NCI-H1048 (cell line): ENCODE measurements at regions not wholly inside any gene's neighbourhood (a gene's known extent, or its start where the extent isn't known, plus 50 kb on each side); places are given as distances from the start of the nearest gene placed in this dataset.

ENCODE experiments used
- DNase-seq: peaks from one replicate; lab custom pipeline; 2025; lab: John Stamatoyannopoulos, UW

DNA sequence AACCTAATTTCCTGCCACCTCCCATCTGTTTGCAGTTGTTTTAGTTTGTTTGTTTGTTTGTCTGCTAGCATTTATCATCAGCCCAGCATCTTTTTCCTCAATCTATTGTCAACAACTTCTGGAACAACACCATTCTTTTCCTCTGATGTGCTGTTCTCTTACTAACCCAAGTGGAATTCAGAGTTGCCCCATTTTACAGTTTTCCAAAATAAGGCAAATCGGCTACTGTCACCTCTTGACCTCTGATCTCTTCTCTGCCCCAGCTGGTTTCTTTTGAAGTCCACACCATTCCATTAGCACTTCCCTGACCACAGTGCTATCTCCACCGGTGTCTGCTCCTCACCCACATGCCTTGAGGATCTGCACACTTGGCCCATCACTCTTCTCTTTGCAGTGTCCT, 102.4 kb downstream of the EFNB2 start:
- no peak for DNase-seq

DNA sequence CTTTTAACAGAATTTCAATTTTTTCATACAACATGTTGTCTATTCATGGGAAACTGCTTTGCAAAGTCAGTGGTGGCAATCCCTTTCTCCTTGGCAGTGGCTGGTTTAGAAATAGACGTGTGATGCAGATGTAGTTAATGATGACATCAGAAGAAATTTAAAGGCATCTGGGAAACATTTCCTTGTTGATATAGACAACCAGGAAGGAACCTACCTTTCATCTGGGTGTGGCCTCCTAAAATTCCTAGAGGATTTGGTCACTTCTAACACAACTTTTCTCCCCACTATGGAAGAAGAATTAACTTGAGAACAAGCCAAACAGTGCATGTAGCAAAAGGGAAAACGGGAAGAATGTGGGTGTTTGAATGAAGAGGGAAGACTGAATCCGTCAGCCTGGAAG, 102.8 kb downstream of the EFNB2 start:
- no peak for DNase-seq

DNA sequence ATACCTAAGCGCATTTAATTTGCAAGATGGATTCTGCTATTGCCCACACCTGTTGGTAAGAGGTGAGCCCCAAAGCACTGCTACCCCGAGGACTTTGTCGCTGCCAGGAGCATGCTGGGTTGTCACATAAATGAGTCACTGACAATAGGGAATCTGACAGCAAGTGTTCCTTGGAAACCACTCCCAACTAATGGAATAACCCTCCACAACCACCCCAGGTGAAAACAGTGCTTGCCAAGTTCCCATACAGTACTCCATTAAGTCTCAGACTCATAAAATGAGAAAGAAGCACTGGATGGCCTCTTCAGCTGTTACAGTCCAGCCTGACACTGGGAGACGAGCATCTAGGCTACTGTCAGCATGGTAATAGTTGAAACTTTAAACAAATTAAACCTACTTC, 108.6 kb downstream of the EFNB2 start:
- DNase-seq = no peak

DNA sequence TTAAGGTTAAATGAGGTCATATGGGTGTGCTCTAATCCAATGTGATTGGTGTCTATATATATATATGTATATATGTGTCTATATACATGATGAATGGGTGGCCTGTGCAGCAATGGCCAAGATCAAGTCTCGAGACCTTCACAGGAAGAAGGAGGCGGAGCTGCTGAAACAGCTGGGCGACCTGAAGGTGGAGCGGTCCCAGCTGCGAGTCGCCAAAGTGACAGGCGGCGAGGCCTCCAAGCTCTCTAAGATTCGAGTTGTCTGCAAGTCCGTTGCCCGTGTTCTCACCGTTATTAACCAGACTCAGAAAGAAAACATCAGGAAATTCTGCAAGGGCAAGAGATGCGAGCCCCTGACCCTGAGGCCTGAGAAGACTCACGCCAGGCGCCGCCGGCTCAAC, 109.8 kb downstream of the EFNB2 start:
- DNase-seq = no peak

DNA sequence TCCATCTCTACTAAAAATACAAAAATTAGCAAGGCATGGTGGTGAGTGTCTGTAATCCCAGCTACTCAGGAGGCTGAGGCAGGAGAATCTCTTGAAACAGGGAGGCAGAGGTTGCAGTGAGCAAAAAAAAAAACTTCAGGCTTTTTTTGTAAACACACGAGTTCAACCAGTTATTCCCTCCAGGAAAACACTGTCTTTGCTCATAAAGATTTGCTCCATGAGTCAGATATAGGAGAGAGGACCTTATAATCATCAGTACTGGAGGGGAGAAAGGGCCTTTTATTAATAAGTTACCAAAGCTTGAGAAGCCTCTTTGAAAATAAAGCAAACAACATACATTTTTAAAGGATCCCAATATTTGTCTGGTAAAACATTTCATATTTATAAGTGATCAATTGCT, 110.7 kb downstream of the EFNB2 start:
- no peak for DNase-seq

DNA sequence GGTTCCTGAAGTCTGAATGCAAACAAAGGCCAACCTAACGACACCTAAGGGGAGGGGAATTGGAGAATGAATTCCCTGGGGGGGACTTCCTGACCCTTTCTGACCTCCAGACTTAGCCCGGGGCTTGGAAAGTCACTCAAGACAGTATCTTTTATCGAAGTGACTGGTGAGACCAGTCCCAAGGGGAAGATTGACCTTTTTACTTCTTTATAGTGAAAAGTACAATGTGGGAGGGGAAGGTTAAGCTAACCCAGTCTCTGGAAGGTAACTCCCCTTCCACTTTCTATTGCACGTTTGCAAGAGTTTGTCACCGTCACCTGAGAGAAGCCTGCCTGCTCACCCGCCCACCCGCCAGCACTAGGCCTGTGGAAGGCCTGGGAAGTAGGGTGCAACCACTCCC, 111.9 kb downstream of the EFNB2 start:
- no peak for DNase-seq

DNA sequence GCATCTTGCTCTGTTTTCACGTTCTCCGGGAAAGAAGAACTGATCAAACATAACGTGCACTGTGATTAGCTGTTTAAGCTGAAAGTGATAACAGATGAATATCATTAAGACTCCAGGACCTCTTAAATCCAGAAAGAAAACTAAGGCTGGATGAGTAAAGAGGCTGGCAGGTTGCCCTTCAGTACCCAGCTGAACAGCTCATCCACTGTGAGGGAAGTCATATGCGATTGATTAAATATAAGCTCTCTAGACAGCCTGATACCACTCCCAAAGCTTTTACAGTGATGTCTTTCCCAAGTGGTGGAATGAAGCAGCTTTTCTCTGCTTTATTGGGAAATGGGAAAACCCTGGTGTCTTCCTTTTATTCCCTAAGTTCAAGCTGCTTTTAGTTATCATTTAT, 116.9 kb downstream of the EFNB2 start:
- DNase-seq = no peak

DNA sequence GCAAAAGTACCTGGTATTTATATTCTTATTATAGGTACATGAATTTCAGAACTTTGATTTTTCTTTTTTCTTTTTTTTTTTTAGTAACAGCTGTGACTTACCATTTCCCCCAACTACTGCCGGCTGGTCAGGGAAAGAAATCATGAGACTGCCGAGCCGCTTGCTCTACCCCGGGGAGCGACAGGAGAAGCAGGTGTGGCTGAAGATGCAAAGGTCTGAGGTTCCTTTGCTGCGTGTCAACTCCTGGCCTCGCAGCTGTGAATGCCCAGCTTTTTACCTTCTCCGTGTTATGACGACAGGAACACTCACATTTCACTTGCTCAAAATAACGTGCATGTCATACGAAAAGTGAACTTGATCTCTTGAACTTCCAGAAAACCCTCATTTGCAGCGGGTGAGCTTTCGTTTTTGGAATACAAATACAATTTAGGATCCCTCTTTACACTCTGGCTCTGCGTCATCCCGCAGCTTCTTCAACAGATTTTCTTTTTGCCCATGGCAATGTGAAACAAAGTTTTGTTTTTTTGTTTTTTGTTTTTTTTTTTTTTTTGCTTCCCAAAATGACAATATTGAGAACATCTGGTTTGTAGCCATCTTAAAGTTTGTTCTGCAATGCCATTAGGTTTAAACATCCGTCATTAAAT, 117.9 kb downstream of the EFNB2 start:
- no peak for DNase-seq

DNA sequence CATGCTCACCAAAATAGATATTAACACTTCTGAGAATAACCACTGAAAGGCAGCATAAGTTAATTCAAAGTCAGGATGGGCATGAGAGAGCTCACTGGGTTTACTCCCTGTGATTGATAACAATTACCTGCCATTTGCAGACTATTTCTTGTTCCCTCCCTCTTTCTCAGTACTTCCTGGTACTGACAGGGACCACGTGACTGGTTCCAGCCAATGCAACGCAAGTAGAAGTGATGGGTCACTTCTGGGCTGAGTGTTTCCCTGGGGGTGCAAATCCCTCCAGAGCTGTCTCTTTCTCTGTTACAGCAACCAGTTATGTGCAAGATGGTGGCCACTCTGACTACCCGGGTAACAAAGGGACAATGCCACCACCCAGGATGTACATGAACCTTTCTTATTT, 118.8 kb downstream of the EFNB2 start:
- no peak for DNase-seq

DNA sequence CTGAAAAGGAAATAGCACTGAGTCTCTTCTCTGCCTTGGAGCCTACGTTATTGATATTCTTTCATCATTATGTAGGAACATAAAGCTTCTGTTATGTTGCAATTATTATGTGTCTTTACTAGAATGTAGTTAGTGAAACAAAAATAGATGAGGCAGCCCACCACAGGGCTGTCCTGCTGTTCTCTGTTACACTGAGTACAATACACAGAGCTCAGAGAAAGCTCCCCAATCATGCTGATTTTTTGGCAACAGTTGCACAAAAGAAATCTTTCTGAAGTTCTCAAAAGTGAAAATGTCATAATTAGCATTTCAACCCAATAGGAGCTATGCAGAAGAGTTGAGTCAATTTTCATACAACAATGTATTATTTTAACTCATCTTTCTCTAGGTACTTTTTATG, 119.5 kb downstream of the EFNB2 start:
- no peak for DNase-seq

DNA sequence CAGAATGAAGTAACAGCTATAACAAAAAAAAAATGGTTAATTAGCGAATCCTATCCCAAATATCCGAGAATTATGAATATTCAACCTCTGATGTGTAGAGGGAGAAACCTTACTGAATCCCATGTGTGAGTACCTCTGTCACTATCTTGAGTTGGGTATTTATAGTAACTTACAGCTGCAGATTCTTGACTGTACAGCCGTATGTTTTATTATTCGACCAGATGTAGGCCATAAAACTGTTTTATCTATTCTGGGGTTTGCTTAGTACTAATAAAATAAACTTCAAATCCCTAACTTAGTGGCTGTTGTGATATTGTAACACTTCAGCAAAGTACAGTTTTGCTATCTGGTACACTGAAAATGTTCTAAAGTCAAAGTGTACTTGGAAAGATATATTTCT, 120.0 kb downstream of the EFNB2 start:
- no peak for DNase-seq

DNA sequence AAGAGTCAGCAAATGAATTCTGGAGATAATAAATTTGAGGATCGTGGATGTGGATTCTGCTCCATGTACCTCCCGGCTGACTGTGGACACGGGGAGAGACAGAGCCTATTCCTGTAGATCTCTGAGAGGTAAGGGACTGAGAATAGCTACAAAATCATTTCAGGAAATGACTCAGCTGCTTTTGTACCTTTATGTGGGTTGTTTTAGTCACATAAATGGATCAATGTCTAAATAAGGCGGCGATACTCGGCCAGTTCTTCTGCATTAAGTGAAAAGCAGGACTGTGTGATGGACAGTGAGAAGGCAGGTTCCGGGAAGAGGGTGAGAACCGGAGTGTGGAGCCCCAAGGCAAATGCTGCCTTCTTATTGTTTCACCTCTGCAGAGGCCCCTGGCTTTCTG, 128.1 kb downstream of the EFNB2 start:
- DNase-seq = no peak

DNA sequence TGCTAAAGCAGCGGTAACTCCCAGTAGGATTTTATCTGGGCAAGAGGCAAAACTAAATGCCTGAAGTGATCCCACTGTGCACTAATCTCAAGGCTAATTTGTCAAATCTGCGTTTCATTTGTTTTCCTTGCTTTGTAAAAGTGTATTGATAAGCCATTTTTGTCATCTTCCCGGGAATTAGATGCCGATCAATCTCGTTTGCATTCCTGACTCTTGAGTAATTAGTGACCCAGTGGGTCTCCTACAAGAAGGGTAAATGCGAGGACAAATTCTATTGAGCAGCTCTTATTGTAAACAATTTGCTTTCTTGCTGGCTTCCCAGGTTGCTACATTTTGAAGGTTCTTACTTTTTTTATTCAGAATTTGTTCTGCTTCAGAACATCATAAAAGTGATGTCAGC, 129.7 kb downstream of the EFNB2 start:
- DNase-seq = no peak

DNA sequence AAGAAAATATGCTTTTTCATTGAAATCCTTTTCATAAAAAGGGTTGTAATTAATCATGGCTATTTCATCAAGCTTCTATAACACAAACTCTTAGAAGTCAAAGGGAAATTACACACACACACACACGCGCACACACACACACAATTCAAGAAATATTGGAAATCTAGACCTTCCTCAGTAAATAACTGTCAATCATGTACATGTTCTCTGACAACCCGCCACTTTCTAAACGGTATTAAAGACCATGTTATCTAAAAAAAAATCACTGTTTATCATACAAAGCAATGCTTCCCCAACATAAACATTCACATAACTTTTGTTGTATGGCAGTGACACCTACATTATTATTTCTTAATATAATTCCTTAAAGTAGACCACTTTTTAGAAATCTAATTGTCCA, 132.2 kb downstream of the EFNB2 start:
- no peak for DNase-seq

DNA sequence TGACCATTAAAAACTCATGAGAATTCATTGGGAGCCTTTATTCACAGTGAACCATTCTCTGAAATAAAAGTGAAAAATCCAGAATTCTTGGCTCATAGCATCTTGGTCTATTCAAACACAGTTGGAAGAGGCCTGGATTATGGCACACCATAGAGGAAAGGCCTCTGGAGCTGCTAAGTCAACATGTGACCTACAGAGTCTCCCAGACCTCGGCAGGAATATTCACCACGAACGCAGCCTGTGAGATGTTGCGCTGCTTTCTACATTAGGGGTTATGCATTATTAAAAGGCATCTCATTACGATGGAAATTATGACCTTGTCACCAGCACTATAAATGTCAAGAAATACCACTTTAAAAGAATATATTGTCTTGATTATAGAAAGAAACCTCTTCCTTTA, 132.6 kb downstream of the EFNB2 start:
- no peak for DNase-seq

DNA sequence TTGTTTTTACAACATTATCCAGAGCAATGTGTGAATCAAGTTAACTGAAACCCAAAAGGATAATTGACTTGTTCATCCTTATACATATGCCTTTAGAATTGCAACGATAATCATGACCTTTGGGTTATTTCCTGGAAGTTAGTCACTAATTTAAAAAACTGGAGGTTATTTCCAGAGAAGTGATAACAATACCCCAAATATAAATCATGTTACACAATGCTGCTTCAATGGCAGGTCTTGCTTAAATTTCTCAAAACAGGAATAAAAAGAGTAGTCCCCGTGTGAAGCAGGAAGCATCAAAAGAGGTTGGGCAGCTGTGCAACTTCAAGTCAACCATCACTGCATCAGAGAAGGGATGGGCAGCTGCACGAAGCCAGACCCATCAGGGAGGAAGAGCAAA, 134.4 kb downstream of the EFNB2 start:
- DNase-seq = no peak

DNA sequence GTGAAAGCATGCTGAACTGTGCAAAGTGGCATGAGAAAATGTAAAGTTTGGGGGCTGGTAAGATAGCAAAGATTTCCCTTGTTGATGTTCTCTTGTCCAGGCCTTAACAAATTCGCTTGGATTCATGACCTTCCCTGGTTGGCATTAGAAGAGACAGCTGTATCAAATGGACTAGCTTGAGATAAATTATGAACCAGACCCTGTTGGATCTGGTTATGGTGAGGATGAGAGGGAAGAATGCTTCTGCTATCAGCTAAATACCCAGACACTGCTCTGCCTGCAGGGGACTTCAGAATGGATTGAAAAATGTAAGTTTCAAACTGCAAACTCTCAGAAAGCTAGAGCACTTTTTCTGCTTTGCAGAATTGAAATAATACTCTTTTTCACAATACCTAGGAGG, 135.2 kb downstream of the EFNB2 start:
- no peak for DNase-seq

DNA sequence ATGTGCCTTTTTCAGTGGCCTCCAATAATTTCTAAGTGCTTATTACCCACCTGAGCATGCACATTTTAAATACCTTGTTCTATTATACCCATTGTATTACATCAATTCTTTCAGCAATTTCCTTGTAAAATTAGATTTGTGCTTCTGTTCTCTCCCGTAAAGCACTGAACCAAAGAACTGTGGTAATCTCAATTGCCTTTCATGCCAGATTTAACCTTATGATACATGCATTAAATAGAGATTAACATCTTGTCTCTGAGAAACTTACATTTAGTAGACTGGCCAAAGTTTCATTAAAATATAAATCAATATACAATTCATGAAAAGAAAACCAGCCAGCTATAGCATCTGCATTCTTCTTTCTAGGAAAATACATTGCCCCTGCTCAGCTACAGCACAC, 137.2 kb downstream of the EFNB2 start:
- no peak for DNase-seq

DNA sequence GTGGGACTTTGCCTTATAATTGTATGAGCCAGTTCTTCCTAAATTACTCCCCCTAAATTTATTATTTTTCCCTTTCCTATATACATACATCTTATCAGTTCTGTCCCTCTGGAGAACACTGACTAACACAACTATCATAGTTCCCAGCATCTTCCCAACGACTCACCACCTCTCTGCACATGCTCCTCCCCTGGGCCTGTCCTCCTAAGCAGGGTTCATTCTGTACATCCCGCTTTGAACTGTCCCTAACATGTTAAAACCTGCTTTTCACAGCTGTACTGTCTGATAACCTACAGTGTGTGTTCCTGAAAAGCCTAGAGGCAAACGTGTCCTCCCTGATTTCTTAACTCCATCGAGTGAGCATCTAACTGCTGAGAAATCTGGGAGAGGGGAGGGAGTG, 141.7 kb downstream of the EFNB2 start:
- DNase-seq = no peak

DNA sequence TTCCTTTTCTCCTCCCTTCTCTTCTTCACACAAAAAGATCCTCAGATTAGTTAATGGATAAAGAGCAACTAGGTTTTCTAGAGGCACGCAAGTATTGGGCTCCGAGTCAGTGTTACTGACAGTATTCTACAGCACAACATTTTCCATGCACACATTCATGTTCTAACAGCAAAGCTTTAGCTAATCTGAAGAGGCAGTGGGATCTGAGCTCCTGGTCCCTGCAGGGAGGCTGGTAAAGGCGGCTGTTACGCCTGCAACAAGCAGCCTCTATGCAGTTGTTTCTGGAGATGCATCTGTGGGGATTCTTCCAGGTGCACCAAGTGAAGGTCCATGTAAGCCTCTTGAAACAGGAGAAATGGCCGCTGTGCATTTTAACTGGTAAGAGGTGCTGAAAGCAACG, 143.8 kb downstream of the EFNB2 start:
- DNase-seq = no peak

DNA sequence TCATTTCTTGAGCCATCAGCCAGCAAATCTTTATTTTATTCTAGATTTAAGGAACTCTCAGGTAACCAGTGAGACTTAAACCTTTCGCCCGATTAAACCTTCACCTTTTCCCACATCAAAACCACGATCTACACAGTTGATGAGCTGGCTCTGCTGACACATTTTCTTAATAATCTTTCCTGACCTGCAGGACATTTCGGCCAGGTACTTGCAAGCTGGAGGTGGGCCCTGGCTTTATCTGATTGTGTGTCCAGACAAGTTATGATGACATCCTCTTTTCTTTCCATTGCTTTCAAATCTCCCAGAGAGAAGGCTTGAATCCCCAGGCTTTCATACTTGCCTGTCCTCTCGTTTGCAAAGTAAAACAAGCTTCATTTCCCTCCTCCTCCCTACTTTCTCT, 144.2 kb downstream of the EFNB2 start:
- DNase-seq = no peak

DNA sequence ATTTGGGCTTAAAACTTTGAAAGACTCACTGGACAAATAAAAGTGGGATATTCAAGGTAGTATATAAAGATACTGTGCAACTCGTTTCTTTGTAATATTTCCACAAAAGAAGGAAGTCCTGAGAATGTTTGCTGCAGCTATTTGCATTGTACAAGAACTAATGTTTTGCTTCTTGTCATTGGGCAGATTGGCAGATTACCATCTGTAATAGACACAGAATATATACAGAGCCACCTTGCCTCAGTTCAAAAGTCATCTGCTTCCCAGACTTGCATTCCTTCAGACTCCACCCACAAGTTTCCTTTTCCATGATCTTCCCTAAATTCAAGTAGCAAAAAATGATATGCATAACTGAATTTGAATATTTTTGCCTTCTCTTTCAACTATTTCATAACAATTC, 145.1 kb downstream of the EFNB2 start:
- DNase-seq = no peak

DNA sequence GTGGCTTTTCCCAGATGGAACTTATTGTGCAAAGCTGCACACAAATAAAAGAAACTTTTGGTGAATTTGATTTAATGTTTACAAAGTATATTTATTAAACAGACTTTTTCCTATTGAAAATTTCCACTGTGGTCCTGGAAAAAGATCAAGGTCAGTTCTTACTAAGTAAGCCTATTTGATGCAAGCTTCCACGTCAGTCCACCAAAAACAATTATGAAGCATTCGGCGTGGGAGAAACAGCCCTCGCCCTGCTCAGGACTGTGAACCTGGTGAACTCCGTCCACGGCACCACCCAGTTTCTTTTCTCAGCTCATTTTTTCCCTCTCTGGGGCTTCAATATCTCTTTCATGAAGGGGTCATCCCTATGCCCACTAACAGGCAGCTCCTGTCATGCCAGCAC, 149.8 kb downstream of the EFNB2 start:
- no peak for DNase-seq

DNA sequence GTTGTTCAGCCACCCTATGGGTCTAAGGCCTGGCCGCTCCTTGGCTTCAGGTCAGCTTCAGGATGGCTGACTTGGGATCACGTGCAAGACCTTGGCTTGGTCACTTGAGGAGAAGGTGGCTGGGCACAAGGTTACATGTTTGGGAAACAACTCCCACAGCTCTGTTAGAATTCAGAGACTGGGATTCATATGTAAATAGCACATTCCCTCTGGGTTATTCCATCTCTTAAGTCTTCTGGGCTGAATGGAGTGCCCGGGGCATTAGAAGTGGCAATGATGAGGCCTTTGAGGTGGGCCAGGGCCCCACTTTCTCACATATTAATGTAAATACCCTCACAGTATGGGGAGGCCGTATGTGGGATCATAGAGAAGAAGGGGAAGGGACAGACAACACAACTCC, 150.9 kb downstream of the EFNB2 start:
- no peak for DNase-seq

DNA sequence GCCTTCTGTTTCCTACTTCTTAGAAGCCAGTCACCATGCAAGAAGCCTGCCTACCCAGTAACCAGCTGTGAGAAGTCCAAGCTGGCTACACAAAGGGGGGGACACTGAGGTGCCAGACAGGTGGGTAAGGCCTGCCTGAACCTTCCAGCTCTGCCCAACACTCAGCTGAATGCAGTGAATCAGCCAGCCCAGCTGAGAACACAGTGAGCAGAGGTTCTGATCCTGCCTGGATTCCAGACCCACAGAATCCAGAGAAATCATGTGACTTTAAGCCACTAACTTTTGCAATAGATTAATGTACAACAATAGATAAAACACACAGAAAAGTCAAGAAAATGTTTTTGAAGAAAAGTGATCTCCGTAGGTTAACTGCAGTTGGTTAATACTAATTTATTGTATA, 151.7 kb downstream of the EFNB2 start:
- no peak for DNase-seq
